Lower leg skin (tissue), 4 donors: ENCODE measurements at regions not wholly inside any gene's neighbourhood (a gene's known extent, or its start where the extent isn't known, plus 50 kb on each side); places are given as distances from the start of the nearest gene placed in this dataset.

ENCODE experiments used
- DNase-seq, 2 donors: peaks; one replicate each; pipeline ENCODE4 v3.0.0-alpha.2; 2019; ENCODE audit warnings: low spot score in 2 of 2
- H3K4me3 ChIP-seq: fragments of 200-600 bp; sonication (generic); 2 replicates; pipeline ENCODE4 v1.5.1; 2017; ENCODE audit warnings: mild to moderate bottlenecking, low read depth; ENCODE audit not compliant: poor library complexity, severe bottlenecking
- POLR2A ChIP-seq, 2 donors: fragments of 450-650 bp; IDR thresholded peaks; one replicate each; pipeline ENCODE4 v1.6.1; 2016 to 2017; ENCODE audit warnings: antibody characterized with exemption in 2 of 2, mild to moderate bottlenecking in 1 of 2, moderate library complexity in 1 of 2
- WGBS, 2 donors: methylation state at CpG; one replicate each; pipeline ENCODE4 v1.1.5; 2018; 5-methylcytosine and 5-hydroxymethylcytosine counted together
- intact Hi-C: fragments of 100-400 bp; cut with DNase I; formaldehyde crosslinking; loops from one replicate; pipeline ENCODE4 v1.15.0; 2023; ENCODE audit warnings: low total_unique reads
- TF ChIP-seq, protein P1 (sequence below), 3 donors: fragments of 450-650 bp; IDR thresholded peaks; one replicate each; pipeline ENCODE4 v1.5.1; 2016; ENCODE audit warnings: antibody characterized with exemption in 3 of 3, mild to moderate bottlenecking in 3 of 3, moderate library complexity in 2 of 3

DNA sequence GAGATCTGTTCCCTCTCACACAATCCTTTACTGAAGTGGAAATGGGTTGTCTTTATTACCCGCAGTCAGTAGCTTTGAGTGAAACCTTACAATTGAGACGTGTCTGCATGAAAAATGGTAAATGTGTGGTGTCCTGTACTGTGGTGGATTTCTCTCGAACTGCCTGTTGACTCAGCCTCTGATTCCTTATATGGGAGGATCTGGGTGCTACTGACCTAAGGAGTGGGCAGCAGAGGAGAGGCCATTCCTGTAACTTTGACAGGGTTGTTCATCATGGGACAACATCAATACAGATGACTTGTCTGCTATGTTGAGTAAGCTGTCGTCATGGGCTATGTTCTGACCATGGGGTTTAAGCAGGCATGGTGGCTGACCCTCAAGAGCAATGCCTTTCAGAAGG is 159.6 kb upstream of the WDR1 start:
- DNase-seq = no peak
- WGBS, 2 donors = 82 to 87% methylated on average over 4 of the region's 4 CpGs
- H3K4me3 ChIP-seq = no peak overlapping the region
- intact Hi-C loops = no loop called here
- no peak for TF ChIP-seq POLR2A (IDR thresholded peaks at IDR 0.05)
- TF ChIP-seq, protein P1, sequence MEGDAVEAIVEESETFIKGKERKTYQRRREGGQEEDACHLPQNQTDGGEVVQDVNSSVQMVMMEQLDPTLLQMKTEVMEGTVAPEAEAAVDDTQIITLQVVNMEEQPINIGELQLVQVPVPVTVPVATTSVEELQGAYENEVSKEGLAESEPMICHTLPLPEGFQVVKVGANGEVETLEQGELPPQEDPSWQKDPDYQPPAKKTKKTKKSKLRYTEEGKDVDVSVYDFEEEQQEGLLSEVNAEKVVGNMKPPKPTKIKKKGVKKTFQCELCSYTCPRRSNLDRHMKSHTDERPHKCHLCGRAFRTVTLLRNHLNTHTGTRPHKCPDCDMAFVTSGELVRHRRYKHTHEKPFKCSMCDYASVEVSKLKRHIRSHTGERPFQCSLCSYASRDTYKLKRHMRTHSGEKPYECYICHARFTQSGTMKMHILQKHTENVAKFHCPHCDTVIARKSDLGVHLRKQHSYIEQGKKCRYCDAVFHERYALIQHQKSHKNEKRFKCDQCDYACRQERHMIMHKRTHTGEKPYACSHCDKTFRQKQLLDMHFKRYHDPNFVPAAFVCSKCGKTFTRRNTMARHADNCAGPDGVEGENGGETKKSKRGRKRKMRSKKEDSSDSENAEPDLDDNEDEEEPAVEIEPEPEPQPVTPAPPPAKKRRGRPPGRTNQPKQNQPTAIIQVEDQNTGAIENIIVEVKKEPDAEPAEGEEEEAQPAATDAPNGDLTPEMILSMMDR (IDR thresholded peaks at IDR 0.05) = no peak

DNA sequence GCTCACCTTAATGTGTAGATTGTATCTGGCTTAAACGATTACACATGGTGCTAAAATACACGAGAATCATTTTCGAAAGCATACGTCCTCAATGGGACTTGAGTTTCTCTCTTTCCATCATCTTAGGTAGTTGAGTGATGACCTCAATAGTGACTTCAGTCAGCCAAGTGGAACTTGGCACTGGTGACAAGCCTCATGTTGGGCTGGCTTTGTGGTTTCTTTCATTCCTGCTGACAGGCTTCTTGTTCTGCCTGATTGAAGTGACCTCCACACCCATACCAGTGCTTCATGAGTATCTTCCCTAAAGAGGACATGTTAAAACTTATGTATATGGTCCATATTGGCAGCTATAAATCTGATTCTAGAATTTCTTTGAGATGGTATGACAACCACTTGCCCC is 159.1 kb upstream of the WDR1 start:
- 88 to 91% methylated on average over 4 of the region's 4 CpGs for WGBS, 2 donors

DNA sequence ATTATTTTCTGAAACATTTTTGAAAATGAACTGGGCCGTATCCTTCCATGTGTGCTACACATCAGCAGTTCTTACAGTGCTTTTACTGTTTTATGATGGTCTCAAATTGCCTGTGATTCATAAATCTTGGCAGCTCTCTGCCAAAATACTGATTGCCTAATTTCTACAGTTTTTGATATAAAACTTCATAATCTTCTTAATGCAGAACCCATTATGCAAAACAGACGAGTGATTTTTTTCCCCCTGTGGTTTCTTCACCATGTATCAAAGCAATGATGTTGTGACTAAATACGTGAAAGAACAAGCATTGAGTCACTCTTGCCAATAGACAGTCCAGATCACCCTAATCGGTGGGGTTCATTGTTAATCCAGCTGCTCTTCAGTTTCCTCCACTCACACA is 156.4 kb upstream of the WDR1 start:
- intact Hi-C loops = no loop called here
- no peak for DNase-seq
- 38 to 60% methylated on average over 4 of the region's 4 CpGs for WGBS, 2 donors

More for the DNA sequence above, 159.1 kb upstream of the WDR1 start:
- no peak overlapping the region for H3K4me3 ChIP-seq
- no peak for TF ChIP-seq POLR2A (IDR thresholded peaks at IDR 0.05)
- TF ChIP-seq, protein P1 (IDR thresholded peaks at IDR 0.05) = no peak
- DNase-seq = no peak
- intact Hi-C loops = no loop called here

DNA sequence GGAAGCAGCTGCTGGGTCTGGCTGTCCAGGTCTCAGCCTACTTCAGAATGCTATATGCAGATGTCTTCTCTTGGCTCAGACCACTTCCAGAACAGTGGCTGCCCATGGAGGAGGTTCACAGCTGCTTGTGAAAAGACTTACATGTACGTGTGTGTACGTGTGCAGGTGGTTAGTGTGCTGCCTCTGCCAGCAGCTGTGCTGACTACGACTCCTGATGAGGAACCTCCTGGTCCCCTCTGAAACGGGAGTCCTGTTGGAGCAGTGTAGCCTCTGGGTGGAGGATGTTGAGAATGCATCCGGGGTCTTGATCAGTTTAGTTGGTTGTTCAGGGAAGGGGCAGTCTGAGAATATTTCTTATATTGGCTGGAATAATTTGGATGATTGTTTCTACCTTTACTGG is 155.9 kb upstream of the WDR1 start:
- no peak for TF ChIP-seq POLR2A (IDR thresholded peaks at IDR 0.05)
- TF ChIP-seq, protein P1 (IDR thresholded peaks at IDR 0.05) = no peak
- WGBS, 2 donors = 62 to 69% methylated on average over 5 of the region's 5 CpGs
- peak in 1 of 2 donors; percentile 42 for DNase-seq
- intact Hi-C loops = no loop called here
- no peak overlapping the region for H3K4me3 ChIP-seq

More for the DNA sequence above, 156.4 kb upstream of the WDR1 start:
- H3K4me3 ChIP-seq = no peak overlapping the region
- TF ChIP-seq, protein P1 (IDR thresholded peaks at IDR 0.05) = no peak
- no peak for TF ChIP-seq POLR2A (IDR thresholded peaks at IDR 0.05)

DNA sequence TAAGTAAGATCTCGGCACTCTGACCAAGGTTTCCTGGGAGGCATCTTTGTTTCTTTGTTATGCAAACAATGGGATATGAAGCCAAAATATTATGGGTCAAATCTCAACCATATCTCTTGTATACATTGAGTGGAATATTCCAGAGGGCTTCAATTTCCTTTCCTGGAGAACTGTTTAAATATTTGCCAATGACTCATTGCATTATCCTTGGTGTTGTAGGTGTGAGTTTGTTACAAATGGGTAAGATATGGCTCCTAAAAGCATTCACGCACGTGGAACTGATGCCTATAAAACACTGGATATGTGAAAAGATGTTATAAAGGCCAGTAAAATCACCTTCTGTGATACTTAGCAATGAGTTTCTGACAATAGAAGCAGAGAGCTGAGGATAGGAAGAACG is 150.5 kb upstream of the WDR1 start:
- intact Hi-C loops = no loop called here

DNA sequence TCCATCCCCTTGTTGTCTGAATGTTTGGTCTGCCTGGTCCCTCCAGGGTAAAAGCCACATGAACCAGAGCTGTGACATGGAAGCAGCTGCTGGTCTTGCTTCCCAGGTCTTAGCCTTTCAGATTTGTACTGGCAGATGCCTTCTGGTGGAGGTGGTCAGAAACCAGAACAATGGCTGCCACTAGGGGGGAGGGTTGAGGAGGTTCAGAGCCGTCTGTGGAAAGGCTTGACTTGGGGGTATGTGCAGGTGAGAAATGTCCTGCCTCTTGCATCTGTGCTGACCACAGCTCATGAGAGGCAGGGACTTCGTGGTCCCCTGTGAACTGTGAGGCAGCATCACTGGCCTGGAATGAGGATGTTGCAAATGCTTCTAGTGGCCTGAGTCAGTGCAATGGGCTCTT is 144.2 kb upstream of the WDR1 start:
- DNase-seq = no peak
- TF ChIP-seq POLR2A (IDR thresholded peaks at IDR 0.05) = no peak
- TF ChIP-seq, protein P1 (IDR thresholded peaks at IDR 0.05) = no peak
- intact Hi-C loops = no loop called here
- WGBS, 2 donors = 54 to 67% methylated on average over 2 of the region's 2 CpGs
- H3K4me3 ChIP-seq = no peak overlapping the region

More for the DNA sequence above, 150.5 kb upstream of the WDR1 start:
- DNase-seq = no peak
- TF ChIP-seq, protein P1 (IDR thresholded peaks at IDR 0.05) = no peak
- TF ChIP-seq POLR2A (IDR thresholded peaks at IDR 0.05) = no peak
- 68 to 77% methylated on average over 4 of the region's 4 CpGs for WGBS, 2 donors
- no peak overlapping the region for H3K4me3 ChIP-seq
